Erythroblast (primary cell): ENCODE measurements at regions not wholly inside any gene's neighbourhood (a gene's known extent, or its start where the extent isn't known, plus 50 kb on each side); places are given as distances from the start of the nearest gene placed in this dataset.

Experiments
- GATA1 ChIP-seq: IDR thresholded peaks from 2 replicates; pipeline ENCODE4 v1.6.1; 2011; ENCODE audit warnings: low read depth, mild to moderate bottlenecking, control low read depth, low read length, moderate library complexity
- POLR2A ChIP-seq: IDR thresholded peaks from 2 replicates; pipeline ENCODE4 v1.6.1; 2011; ENCODE audit warnings: mild to moderate bottlenecking, low read length

DNA sequence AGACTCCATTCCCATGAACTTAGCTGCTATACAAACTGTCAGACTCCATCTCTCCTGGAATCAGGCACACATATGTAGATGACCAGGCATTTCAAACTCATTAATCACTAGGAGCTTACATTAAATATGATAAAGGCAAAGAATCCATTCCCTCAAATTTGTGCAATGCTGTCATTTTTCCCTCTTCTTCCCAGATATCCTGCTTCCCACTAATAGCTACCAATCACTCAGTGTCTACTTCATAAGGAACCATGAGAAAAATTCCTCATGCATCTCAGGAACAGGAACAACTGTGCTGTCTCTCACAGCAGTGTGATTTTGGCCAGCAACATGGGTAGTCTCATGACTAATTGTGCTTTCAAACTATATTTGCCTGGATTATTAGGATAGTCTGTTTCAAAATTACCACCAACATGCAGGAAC lies 133.9 kb downstream of the DKK1 start:
- no peak for TF ChIP-seq POLR2A
- no peak for TF ChIP-seq GATA1
